H9 (cell line): ENCODE measurements at regions not wholly inside any gene's neighbourhood (a gene's known extent, or its start where the extent isn't known, plus 50 kb on each side); places are given as distances from the start of the nearest gene placed in this dataset.
"Not testable (repeated sequence)": the region's sequence is repeated elsewhere in the genome, so short reads cannot be mapped to it uniquely, and the experiment has no call there.

Source experiments
- DNase-seq: peaks from one replicate; pipeline ENCODE4 v3.0.0-alpha.2; 2017
- H2AFZ ChIP-seq: one replicate; pipeline ENCODE4 v1.6.1; 2013; ENCODE audit warnings: mild to moderate bottlenecking, low read length, control low read depth, moderate library complexity
- H2AK5ac ChIP-seq: 2 replicates; pipeline ENCODE4 v1.6.1; 2013; ENCODE audit warnings: low read length, control low read depth, mixed read lengths; ENCODE audit not compliant: insufficient read length
- H2BK120ac ChIP-seq: one replicate; pipeline ENCODE4 v1.6.1; 2013; ENCODE audit warnings: low read depth, mild to moderate bottlenecking, low read length, control low read depth, inconsistent platforms; ENCODE audit not compliant: poor library complexity, severe bottlenecking
- H2BK12ac ChIP-seq: 2 replicates; pipeline ENCODE4 v1.6.1; 2013; ENCODE audit warnings: low read length, control low read depth, mixed read lengths, low read depth; ENCODE audit not compliant: insufficient read length
- H2BK15ac ChIP-seq: 2 replicates; pipeline ENCODE4 v1.6.1; 2013; ENCODE audit warnings: low read depth, low read length, control low read depth
- H2BK20ac ChIP-seq: one replicate; pipeline ENCODE4 v1.6.1; 2013; ENCODE audit warnings: low read depth, mild to moderate bottlenecking, low read length, control low read depth, inconsistent platforms; ENCODE audit not compliant: poor library complexity, severe bottlenecking
- H2BK5ac ChIP-seq: 2 replicates; pipeline ENCODE4 v1.6.1; 2013; ENCODE audit warnings: low read length, control low read depth, mixed read lengths; ENCODE audit not compliant: insufficient read length
- H3K14ac ChIP-seq: 2 replicates; pipeline ENCODE4 v1.6.1; 2013; ENCODE audit warnings: low read length, control low read depth; ENCODE audit not compliant: insufficient read depth
- H3K18ac ChIP-seq: 2 replicates; pipeline ENCODE4 v1.6.1; 2013; ENCODE audit warnings: low read depth, mild to moderate bottlenecking, mixed read lengths, low read length, control low read depth; ENCODE audit not compliant: insufficient read length
- H3K23ac ChIP-seq: 2 replicates; pipeline ENCODE4 v1.6.1; 2013; ENCODE audit warnings: low read length, control low read depth, mixed read lengths, low read depth; ENCODE audit not compliant: insufficient read length
- H3K23me2 ChIP-seq: 2 replicates; pipeline ENCODE4 v1.6.1; 2013; ENCODE audit warnings: low read depth, mild to moderate bottlenecking, mixed read lengths, low read length, control low read depth; ENCODE audit not compliant: insufficient read length, poor library complexity, severe bottlenecking
- H3K27ac ChIP-seq: 2 replicates; pipeline ENCODE4 v1.5.1; 2013; ENCODE audit warnings: low read length, control low read depth, mixed read lengths, low read depth; ENCODE audit not compliant: insufficient read length
- H3K27me3 ChIP-seq: 2 replicates; pipeline ENCODE4 v1.6.1; 2013; ENCODE audit warnings: low read length, control low read depth, inconsistent platforms; ENCODE audit not compliant: insufficient read depth
- H3K4ac ChIP-seq: 2 replicates; pipeline ENCODE4 v1.6.1; 2013; ENCODE audit warnings: low read depth, mild to moderate bottlenecking, control low read depth, inconsistent platforms, low read length, moderate library complexity
- H3K4me1 ChIP-seq: 2 replicates; pipeline ENCODE4 v1.6.1; 2013; ENCODE audit warnings: low read length, control low read depth, inconsistent platforms; ENCODE audit not compliant: insufficient read depth
- H3K4me2 ChIP-seq: 2 replicates; pipeline ENCODE4 v1.6.1; 2013; ENCODE audit warnings: low read length, control low read depth, mixed read lengths; ENCODE audit not compliant: insufficient read length, insufficient read depth
- H3K56ac ChIP-seq: 2 replicates; pipeline ENCODE4 v1.6.1; 2013; ENCODE audit warnings: low read depth, mild to moderate bottlenecking, mixed read lengths, low read length, control low read depth; ENCODE audit not compliant: insufficient read length
- H3K79me1 ChIP-seq: 2 replicates; pipeline ENCODE4 v1.6.1; 2013; ENCODE audit warnings: low read depth, mild to moderate bottlenecking, moderate library complexity, low read length, control low read depth, inconsistent platforms; ENCODE audit not compliant: insufficient read depth, poor library complexity, severe bottlenecking
- H3K79me2 ChIP-seq: 2 replicates; pipeline ENCODE4 v1.6.1; 2013; ENCODE audit warnings: low read length, control low read depth, inconsistent platforms; ENCODE audit not compliant: insufficient read depth
- H3K9ac ChIP-seq: 2 replicates; pipeline ENCODE4 v1.6.1; 2013; ENCODE audit warnings: low read length, control low read depth, mixed read lengths; ENCODE audit not compliant: insufficient read length; ENCODE audit errors: extremely low read depth
- H3K9me3 ChIP-seq: one replicate; pipeline ENCODE4 v1.6.1; 2013; ENCODE audit warnings: low read depth, low read length, inconsistent platforms; ENCODE audit not compliant: control insufficient read depth
- H3T11ph ChIP-seq: one replicate; pipeline ENCODE4 v1.6.1; 2013; ENCODE audit warnings: mild to moderate bottlenecking, low read length, control low read depth, inconsistent platforms
- H4K20me1 ChIP-seq: one replicate; pipeline ENCODE4 v1.6.1; 2013; ENCODE audit not compliant: control insufficient read depth, insufficient read length, insufficient read depth
- H4K5ac ChIP-seq: 2 replicates; pipeline ENCODE4 v1.6.1; 2013; ENCODE audit warnings: low read depth, mild to moderate bottlenecking, mixed read lengths, low read length, control low read depth; ENCODE audit not compliant: insufficient read length
- H4K8ac ChIP-seq: replicated peaks from 2 replicates; pipeline ENCODE4 v1.6.1; 2013; ENCODE audit warnings: low read length, control low read depth, mixed read lengths, low read depth; ENCODE audit not compliant: insufficient read length
- H4K91ac ChIP-seq: 2 replicates; pipeline ENCODE4 v1.6.1; 2013; ENCODE audit warnings: low read depth, mild to moderate bottlenecking, moderate library complexity, mixed read lengths, low read length, control low read depth; ENCODE audit not compliant: insufficient read length
- H3K27ac Mint-ChIP-seq, 3 experiments: 2 replicates in 2 of 3; 3 replicates in 1 of 3; pipeline ENCODE4 v1.8.0; 2020 to 2021; ENCODE audit warnings: mixed read lengths in 3 of 3, mild to moderate bottlenecking in 1 of 3, moderate library complexity in 1 of 3
- H3K27me3 Mint-ChIP-seq: 2 replicates; pipeline ENCODE4 v1.8.0; 2021; ENCODE audit warnings: low read depth, mild to moderate bottlenecking, moderate library complexity, mixed read lengths
- H3K36me3 Mint-ChIP-seq, 3 experiments: 2 replicates in 2 of 3; 3 replicates in 1 of 3; pipeline ENCODE4 v1.8.0; 2020 to 2021; ENCODE audit warnings: low read depth in 3 of 3, mixed read lengths in 3 of 3; ENCODE audit not compliant: insufficient read depth in 1 of 3
- H3K4me1 Mint-ChIP-seq, 2 experiments: 2 replicates each; pipeline ENCODE4 v1.8.0; 2020; ENCODE audit warnings: mixed read lengths in 2 of 2
- H3K4me3 Mint-ChIP-seq, 2 experiments: 2 replicates in 1 of 2; 3 replicates in 1 of 2; pipeline ENCODE4 v1.8.0; 2020 to 2021; ENCODE audit warnings: mild to moderate bottlenecking in 2 of 2, mixed read lengths in 2 of 2, moderate library complexity in 1 of 2
- H3K9me3 Mint-ChIP-seq, 2 experiments: 2 replicates in 1 of 2; 3 replicates in 1 of 2; pipeline ENCODE4 v1.8.0; 2020; ENCODE audit warnings: mild to moderate bottlenecking in 2 of 2, mixed read lengths in 2 of 2, moderate library complexity in 1 of 2
- WGBS: extraction: QIAGEN DNeasy Blood & Tissue Kit; methylation state at CpG from one replicate; pipeline ENCODE4 v1.1.7; 2013; ENCODE audit warnings: missing lambda C conversion rate, low lambda C conversion rate, mixed read lengths; ENCODE audit not compliant: insufficient read length; ENCODE audit errors: extremely low coverage; 5-methylcytosine and 5-hydroxymethylcytosine counted together
- TF ChIP-seq, protein P1 (sequence below): fragments of 200-600 bp; sonication (generic); conservative IDR thresholded peaks from 3 replicates; pipeline ENCODE4 v1.8.0; 2021; ENCODE audit warnings: antibody characterized with exemption, mild to moderate bottlenecking

- Histone ChIP-seq H3K9ac (no peak overlapping the region), H3K79me2 (no peaks in the 10 kb centered on the region), H2BK15ac (no peak overlapping the region), H2BK20ac (no peak overlapping the region), H4K5ac (no peak overlapping the region), H4K91ac (no peak overlapping the region), H2AFZ (no peak overlapping the region), H4K20me1 (no peaks in the 10 kb centered on the region), H2AK5ac (no peak overlapping the region), H3K56ac (no peak overlapping the region), H3K23me2 (no peaks in the 10 kb centered on the region), H4K8ac (no peak overlapping the region), H3K79me1 (no peaks in the 10 kb centered on the region), H3K4me1 (no peaks in the 10 kb centered on the region), H3K4me2 (no peak overlapping the region), H2BK12ac (no peak overlapping the region), H3T11ph (no peak overlapping the region), H3K4ac (no peak overlapping the region), H2BK5ac (no peak overlapping the region), H3K18ac (no peak overlapping the region), H2BK120ac (no peak overlapping the region), H3K23ac (no peak overlapping the region), H3K9me3 (no peaks in the 10 kb centered on the region), H3K27ac (no peak overlapping the region), H3K27me3 (no peaks in the 10 kb centered on the region), H3K14ac (no peak overlapping the region)
- peaks cover 12 to 25% of the 10 kb centered on the region in 2 experiments for H3K4me1 Mint-ChIP-seq
- DNase-seq, result no peak
- no peaks in the 10 kb centered on the region; a peak in 1 of 5 replicates for H3K9me3 Mint-ChIP-seq
- peaks cover 0 to 2% (median 0%) of the 10 kb centered on the region in 3 experiments; a peak in 1 of 7 replicates for H3K36me3 Mint-ChIP-seq
- H3K4me3 Mint-ChIP-seq, result no peak overlapping the region
- WGBS, result no CpG with 5 or more reads among the region's 6 CpGs
- no peak overlapping the region for H3K27ac Mint-ChIP-seq
- TF ChIP-seq, protein P1, sequence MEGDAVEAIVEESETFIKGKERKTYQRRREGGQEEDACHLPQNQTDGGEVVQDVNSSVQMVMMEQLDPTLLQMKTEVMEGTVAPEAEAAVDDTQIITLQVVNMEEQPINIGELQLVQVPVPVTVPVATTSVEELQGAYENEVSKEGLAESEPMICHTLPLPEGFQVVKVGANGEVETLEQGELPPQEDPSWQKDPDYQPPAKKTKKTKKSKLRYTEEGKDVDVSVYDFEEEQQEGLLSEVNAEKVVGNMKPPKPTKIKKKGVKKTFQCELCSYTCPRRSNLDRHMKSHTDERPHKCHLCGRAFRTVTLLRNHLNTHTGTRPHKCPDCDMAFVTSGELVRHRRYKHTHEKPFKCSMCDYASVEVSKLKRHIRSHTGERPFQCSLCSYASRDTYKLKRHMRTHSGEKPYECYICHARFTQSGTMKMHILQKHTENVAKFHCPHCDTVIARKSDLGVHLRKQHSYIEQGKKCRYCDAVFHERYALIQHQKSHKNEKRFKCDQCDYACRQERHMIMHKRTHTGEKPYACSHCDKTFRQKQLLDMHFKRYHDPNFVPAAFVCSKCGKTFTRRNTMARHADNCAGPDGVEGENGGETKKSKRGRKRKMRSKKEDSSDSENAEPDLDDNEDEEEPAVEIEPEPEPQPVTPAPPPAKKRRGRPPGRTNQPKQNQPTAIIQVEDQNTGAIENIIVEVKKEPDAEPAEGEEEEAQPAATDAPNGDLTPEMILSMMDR, result no peak
- H3K27me3 Mint-ChIP-seq, result peaks cover 2% of the 10 kb centered on the region; the same call in 1 of the 2 replicates
Measured at GRCh38 chr12:131600160-131600532, 110.7 kb upstream of the SFSWAP start.

DNA sequence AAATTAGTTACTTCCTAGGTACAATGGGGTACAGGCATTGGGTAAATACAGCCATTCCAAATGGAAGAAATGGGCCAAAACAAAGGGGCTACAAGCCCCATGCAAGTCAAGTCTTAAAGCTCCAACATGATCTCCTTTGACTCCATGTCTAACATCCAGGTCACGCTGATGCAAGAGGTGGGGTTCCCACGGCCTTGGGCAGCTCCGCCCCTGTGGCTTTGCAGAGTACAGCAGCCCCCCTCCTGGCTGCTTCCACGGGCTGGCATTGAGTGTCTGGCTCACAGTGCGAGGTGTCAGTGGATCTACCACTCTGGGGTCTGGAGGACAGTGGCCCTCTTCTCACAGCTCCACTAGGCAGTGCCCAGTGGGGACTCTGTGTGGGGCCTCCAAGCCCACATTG, 109.4 kb upstream of the SFSWAP start:
- Mint-ChIP-seq H3K27ac (peak overlapping the region in 1 of 3 experiments; percentile 82; a peak in 1 of 7 replicates), H3K4me1 (peaks cover 12 to 28% of the 10 kb centered on the region in 2 experiments)
- not testable (repeated sequence) for H3K23me2 ChIP-seq, H2AFZ ChIP-seq, H3K27me3 ChIP-seq, H2BK15ac ChIP-seq, H3K79me2 ChIP-seq, H3K4ac ChIP-seq, H3K9me3 ChIP-seq, H3K9ac ChIP-seq, H4K20me1 ChIP-seq, H3K27ac ChIP-seq, H3K4me2 ChIP-seq, H3K36me3 Mint-ChIP-seq, H3K79me1 ChIP-seq, H2BK12ac ChIP-seq, H3K4me3 Mint-ChIP-seq, H3T11ph ChIP-seq, H3K27me3 Mint-ChIP-seq, H2BK20ac ChIP-seq, H2BK120ac ChIP-seq, H3K23ac ChIP-seq, H4K91ac ChIP-seq, H4K5ac ChIP-seq, DNase-seq, H3K4me1 ChIP-seq, H2AK5ac ChIP-seq, H3K18ac ChIP-seq, H4K8ac ChIP-seq, H3K14ac ChIP-seq, H2BK5ac ChIP-seq, H3K9me3 Mint-ChIP-seq, H3K56ac ChIP-seq
- no CpG with 5 or more reads among the region's 5 CpGs for WGBS
